ENCODE measurements at regions not wholly inside any gene's neighbourhood (a gene's known extent, or its start where the extent isn't known, plus 50 kb on each side); places are given as distances from the start of the nearest gene placed in this dataset.

GRCh38 chr3:110804856-110805255, 266.8 kb upstream of the NECTIN3 start:
- no peak for DNase-seq (ENCODE audit: low read depth, low spot score)

DNA sequence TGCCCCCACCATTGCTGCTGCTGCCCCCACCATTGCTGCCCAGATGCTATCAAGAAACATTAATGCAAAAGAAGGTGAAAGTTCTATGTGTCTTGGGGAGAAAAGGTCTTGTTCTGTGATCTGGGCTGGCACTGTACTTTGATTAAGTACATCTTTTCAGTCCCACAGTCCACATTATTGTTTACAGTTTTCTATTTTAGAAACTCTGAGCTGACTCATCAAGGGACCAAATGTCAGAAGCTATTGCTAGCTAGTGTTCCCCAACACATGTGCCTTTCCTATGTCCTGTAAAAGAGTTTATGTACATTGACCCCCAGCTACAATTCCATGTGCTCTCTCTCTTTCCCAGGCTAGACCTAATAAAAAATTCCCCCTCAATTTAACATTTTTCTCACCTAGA, 264.7 kb upstream of the NECTIN3 start:
- no peak for DNase-seq (ENCODE audit: low read depth, low spot score)

GRCh38 chr3:110808630-110809029, 263.0 kb upstream of the NECTIN3 start:
- DNase-seq (ENCODE audit: low read depth, low spot score) = no peak

GRCh38 chr3:110810356-110810755, 261.3 kb upstream of the NECTIN3 start:
- no peak for DNase-seq (ENCODE audit: low read depth, low spot score)

DNA sequence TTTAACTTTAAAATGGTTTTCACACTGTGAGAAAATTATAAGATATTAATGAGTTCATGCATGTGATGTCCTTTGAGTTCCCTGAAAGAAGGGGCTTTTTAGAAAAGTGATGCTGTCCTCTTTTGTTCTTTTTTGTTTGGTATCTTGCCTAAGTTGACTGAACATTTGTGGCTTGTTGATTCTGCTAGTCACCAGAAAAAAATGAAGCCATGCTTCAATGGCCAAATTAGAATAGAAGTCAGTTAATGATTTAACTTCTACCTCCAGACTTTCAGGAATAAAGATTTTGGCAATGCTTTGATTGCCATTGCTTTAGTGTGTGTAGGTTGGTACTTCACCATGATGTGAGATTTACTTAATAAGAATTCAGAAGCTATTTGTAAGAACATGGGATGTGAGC, 260.6 kb upstream of the NECTIN3 start:
- no peak for DNase-seq (ENCODE audit: low read depth, low spot score)

- no peak for DNase-seq (ENCODE audit: low read depth, low spot score)
Measured at GRCh38 chr3:110813541-110813940, 258.1 kb upstream of the NECTIN3 start.

DNA sequence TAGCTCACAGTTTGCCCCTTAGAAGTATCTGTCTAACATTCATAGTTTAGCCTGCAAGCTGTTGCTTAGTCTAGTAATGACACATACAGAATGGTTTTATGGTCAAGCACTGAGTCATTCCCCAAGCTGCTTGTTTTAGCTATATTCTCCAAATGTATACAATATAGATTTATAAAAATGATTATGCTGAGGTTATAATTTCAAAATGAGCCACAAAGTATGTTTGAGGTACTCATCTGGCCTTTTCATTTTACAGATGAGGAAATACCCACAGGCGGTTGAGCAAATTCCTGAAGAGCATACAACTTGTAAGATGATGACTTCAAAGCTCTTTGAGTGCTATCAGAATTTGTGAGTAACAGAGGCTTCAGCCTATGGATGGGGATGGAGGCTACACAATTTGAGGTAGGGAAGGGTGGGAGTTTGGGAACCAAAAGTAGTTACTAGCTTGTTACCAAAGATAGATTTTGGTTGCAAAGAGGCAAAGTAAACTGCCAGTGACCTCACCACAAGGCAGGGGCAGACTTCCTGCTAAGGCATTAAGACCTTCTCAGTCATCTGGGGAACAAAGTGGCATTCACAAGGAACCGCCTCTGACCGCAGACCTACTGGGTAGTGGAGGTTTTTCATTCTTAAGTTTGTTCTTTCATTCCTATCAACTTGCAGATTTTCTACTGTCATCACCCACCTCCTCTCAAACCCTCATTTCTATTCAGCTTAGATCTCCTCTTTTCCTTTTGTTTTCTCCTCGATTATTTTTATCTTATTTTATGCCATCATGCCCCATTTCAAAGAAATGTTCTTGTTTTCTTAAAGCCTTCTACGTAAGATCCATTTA, 257.2 kb upstream of the NECTIN3 start:
- DNase-seq (ENCODE audit: low read depth, low spot score) = no peak

DNA sequence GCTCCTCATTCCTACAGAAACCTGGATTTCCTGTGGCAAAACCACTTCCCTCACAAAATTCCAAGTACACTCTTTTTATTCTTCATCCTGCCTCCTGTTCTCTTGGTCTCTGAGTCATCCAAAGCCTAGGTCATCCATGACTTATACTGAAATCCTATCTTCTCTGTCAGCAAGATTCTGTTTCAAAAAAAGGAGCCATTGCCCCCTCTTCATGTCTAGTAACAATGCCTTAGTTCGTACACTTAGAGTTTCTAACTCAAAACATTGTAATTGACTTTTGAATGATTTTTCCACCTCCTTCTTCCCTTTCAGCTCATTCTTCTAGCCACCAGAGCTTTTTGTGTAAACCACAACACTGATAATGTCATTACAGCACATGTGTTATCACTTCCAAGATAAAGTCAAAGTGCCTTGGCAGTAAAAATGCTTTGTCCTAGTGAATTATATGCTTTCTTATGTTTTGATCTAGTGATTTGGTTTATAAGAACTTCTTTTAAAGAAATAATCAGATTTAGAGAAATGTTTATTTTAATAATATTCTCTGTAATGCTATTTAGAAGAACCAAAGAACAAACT, 256.5 kb upstream of the NECTIN3 start:
- DNase-seq (ENCODE audit: low read depth, low spot score) = no peak

- DNase-seq (ENCODE audit: low read depth, low spot score) = no peak
Measured at GRCh38 chr3:110816008-110816407, 255.6 kb upstream of the NECTIN3 start.

DNA sequence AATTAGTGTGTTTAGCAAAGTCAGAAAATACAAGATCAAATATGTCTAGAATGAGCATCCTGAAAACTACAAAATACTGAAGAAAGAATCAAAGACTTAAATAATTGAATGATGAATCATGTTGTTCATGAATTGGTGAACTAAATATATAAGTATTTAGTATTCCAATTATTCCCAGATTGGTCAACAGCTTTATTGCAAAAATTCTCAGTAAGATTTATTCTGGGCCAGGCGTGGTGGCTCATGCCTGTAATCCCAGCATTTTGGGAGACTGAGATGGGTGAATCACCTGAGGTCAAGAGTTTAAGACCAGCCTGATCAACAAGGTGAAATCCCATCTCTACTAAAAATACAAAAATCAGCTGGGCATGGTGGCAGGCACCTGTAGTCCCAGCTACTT, 250.0 kb upstream of the NECTIN3 start:
- no peak for DNase-seq (ENCODE audit: low read depth, low spot score)

DNA sequence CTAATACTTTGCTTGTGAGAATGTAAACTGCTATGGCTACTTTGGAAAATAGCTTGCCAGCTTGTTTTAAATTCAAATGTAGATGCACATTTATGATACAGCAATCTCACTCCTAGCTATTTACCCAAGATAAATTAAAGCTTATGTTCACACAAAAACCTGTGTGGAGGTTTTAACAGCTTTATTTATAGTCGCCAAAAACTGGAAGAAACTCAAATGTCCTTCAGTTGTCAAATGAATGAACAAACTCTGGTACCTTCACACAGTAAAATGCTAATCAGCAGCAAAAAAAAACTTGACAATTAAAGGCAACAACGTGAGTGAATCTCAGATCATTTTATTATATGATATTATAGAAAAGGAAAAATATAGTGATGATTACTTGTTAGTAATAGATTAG, 248.6 kb upstream of the NECTIN3 start:
- DNase-seq (ENCODE audit: low read depth, low spot score) = no peak

DNA sequence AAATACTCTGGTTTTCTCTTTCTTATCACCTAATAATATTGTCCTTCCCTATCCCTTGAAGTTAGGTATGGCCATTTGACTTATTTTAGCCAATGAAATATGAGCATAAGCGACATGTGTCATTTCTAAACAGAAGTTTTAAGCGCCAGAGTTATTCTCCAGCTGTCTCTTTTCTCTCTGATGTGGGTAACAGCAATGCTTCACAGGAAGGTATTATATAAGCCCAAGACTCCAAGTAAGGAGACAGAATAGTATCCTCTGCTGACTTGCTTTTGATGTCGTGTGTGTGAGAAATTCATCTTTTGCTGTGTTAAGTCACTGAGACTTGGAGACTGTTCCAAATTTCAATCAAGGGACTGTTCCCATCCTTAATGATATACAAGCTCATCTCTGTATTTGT, 224.6 kb upstream of the NECTIN3 start:
- DNase-seq (ENCODE audit: low read depth, low spot score) = no peak

GRCh38 chr3:110849064-110849463, 222.6 kb upstream of the NECTIN3 start:
- DNase-seq (ENCODE audit: low read depth, low spot score) = no peak

GRCh38 chr3:110851736-110852135, 219.9 kb upstream of the NECTIN3 start:
- DNase-seq (ENCODE audit: low read depth, low spot score) = no peak

DNA sequence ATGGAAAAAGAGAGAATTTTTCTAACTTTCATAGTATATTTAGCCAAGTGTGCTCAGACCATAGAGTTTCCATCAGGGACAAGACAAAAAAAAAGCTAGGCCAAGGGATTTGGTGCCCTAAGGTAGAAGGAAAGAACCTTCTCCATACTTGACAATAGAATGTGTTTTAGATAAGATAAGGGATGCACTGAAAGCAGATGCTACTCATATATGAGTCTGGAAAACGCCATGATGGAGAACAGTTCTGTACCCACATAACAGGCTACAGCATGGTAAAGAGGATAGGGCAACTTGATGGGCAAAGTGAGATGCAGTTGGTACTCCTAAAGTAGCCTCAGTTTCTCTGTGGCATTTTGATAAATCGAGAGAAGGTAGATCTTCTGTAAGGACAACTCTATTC, 216.4 kb upstream of the NECTIN3 start:
- DNase-seq (ENCODE audit: low read depth, low spot score) = no peak

DNA sequence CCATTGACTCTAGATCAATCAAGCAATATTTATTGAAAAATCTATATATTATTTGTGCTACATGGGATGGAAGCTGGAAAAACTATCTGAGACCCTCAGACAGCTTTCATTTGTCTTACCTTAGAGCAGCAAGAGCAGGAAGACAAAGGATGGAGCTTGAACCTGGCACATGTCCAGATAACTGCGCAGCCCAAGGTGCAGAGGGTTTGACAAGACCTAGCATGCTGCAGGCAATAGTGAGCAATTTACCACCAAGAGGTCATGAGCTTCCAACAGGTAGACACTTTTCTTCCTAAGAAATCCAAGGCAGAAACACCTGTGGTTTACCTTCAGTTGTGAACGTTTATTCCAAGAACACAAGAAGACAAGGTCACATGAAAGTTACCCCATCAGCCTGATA, 214.7 kb upstream of the NECTIN3 start:
- DNase-seq (ENCODE audit: low read depth, low spot score) = no peak

DNA sequence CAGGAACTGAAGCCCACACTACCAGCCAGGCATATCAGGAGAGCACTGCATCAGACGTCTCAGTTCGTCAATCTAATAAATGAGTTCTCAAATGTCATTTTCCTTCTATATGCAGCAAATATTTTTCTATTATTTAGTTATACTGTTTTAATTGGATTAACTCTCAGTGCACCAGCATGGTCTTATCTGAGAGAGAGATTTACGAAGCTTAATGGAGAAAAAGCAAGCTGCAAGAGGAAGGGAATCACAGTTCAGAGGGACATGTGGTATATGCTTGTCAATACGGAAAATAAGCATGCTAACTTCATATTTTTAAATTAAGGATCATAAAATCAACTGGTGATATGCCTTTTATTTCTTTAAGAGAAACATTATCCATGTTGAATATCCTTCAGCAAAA, 213.1 kb upstream of the NECTIN3 start:
- no peak for DNase-seq (ENCODE audit: low read depth, low spot score)

GRCh38 chr3:110859336-110859735, 212.3 kb upstream of the NECTIN3 start:
- DNase-seq (ENCODE audit: low read depth, low spot score) = no peak

GRCh38 chr3:110859993-110860392, 211.6 kb upstream of the NECTIN3 start:
- DNase-seq (ENCODE audit: low read depth, low spot score) = no peak

DNA sequence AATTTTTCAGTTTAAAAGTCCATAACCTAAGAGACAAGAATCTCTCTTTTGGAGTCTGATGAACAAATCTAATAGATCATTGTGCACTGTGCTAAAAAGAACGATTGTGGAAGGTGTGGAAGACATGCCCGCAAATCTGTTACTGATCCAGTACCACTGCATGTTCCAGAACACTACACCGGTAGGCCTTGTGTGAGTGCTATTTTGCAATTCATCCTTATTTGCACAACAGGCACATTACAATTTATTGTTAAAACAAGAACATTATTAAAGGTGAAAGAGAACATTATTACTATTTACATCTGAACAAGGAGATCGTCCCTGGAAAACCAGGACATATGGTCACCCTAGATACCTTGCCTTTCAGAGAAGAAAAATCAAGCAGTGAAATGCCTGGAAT, 205.7 kb upstream of the NECTIN3 start:
- DNase-seq (ENCODE audit: low read depth, low spot score) = no peak

- no peak for DNase-seq (ENCODE audit: low read depth, low spot score)
Measured at GRCh38 chr3:110868106-110868505, 203.5 kb upstream of the NECTIN3 start.

GRCh38 chr3:110869736-110870135, 201.9 kb upstream of the NECTIN3 start:
- no peak for DNase-seq (ENCODE audit: low read depth, low spot score)

- no peak for DNase-seq (ENCODE audit: low read depth, low spot score)
Measured at GRCh38 chr3:110871869-110872268, 199.7 kb upstream of the NECTIN3 start.

DNA sequence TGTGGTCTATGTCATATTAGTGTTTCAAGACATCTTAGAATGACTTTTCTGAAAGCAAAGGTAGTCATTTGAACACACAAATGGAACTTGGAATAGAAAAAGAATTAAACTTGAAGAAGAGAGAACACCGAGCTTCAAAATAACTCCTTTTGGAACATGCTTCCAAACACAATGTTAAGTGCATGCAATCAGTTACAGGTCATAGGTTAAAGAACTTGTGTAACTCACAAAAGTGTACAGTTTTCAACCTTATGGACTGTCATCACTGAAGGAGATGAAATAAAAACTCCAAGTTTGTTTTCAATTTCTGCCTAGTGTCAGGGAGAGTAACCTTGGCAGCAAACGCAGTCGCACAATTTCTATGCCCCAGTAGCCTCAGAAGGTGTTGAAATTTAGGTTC, 192.9 kb upstream of the NECTIN3 start:
- no peak for DNase-seq (ENCODE audit: low read depth, low spot score)
